ENCODE measurements at regions not wholly inside any gene's neighbourhood (a gene's known extent, or its start where the extent isn't known, plus 50 kb on each side); places are given as distances from the start of the nearest gene placed in this dataset.
A peak's percentile ranks its signal among the peaks of the same experiment; 100 is the strongest.
"Not testable (repeated sequence)": the region's sequence is repeated elsewhere in the genome, so short reads cannot be mapped to it uniquely, and the experiment has no call there.

- not testable (repeated sequence) for DNase-seq
Observed at GRCh38 chr17:20683651-20684229, 104.2 kb downstream of the CDRT15L2 start.

DNA sequence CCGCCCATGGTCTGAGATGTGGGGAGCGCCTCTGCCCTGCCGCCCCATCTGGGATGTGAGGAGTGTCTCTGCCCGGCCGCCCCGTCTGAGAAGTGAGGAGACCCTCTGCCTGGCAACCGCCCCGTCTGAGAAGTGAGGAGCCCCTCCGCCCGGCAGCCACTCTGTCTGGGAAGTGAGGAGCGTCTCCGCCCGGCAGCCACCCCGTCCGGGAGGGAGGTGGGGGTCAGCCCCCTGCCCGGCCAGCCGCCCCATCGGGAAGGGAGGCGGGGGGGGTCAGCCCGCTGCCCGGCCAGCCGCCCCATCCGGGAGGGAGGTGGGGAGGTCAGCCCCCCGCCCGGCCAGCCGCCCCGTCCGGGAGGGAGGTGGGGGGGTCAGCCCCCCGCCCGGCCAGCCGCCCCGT is 105.5 kb downstream of the CDRT15L2 start:
- DNase-seq: not testable (repeated sequence)

- DNase-seq: not testable (repeated sequence)
Observed at GRCh38 chr17:20687584-20687983, 108.1 kb downstream of the CDRT15L2 start.

GRCh38 chr17:20689170-20689749 is 109.7 kb downstream of the CDRT15L2 start:
- not testable (repeated sequence) for DNase-seq

DNA sequence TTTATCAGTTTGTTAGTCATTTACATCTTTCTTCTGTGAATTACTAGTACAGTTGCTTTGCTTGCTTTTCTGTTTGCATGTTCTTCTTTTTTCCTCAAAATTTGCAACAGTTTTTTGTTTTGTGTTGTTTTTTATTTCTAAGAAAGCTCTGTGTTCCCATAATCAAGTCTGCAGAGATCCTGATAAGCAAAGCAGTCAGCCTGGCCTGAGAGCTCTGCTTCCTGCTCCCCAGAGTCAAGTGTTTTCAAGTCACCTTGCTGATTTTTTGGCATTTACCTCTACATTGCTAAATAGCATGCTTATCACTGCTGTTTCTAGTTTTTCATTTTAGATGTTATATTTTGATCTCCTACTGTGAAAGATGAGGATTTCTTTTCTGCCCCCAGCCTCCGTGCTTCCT is 113.2 kb downstream of the CDRT15L2 start:
- not testable (repeated sequence) for DNase-seq

DNA sequence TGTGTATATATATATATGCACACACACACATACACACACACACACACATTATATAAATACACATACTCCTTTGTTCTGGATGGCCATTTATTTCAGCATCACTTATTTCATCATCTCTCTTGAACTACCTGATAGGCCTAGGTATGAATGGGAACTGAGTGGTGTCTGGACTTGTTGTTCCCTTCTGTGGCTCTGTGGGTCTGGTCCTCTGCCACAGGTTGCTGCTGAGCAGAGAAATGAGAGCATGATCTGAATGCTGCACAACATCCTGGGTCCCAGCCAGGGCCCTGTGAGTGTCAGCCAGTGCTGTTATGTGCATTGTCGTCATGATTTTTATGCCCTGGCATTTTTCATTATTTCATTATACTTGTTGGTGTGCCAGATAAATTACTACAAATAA is 116.3 kb downstream of the CDRT15L2 start:
- not testable (repeated sequence) for DNase-seq

GRCh38 chr17:20698463-20699206 is 119.1 kb downstream of the CDRT15L2 start:
- DNase-seq: peak; percentile 35

DNA sequence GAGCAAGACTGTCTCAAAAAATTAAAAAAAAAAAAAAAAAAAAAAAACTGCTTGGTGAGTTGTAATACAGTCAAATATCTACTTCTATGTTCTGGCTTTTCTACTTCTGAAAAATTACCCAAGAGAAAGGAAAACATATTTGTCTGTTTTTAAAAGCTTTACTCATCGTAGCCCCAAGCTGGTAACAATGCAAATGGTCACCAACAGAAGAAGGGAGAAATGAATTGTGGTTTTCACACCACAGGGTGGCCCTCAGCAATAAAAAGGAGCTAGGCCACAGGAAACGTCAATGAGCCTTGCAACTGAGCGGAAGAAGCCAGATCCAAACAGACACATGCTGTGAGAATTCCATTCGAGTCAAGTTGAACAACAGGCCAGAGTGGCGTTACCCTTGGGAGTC is 121.0 kb downstream of the CDRT15L2 start:
- not testable (repeated sequence) for DNase-seq

DNA sequence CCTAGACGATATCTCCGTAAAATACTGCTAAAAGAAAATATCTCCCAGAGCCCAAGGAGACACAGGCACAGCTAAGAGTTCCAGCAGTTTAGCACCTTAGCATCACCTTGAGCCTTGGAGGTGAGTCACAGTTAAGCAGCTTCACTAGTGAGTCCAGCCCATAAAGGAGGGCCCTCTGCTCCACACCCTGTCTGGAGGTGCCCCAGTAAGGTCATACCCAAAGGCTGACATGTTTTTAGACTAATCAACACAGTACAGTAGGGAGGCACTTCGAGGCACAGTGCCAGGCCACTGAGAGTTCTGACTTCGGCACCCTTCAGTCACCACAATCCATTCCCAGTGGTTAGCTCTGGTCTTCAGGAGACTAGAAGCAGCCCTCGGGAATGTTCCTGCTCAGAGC is 121.8 kb downstream of the CDRT15L2 start:
- not testable (repeated sequence) for DNase-seq

- DNase-seq: peak; percentile 9
Observed at GRCh38 chr17:20702692-20703091, 123.2 kb downstream of the CDRT15L2 start.

DNA sequence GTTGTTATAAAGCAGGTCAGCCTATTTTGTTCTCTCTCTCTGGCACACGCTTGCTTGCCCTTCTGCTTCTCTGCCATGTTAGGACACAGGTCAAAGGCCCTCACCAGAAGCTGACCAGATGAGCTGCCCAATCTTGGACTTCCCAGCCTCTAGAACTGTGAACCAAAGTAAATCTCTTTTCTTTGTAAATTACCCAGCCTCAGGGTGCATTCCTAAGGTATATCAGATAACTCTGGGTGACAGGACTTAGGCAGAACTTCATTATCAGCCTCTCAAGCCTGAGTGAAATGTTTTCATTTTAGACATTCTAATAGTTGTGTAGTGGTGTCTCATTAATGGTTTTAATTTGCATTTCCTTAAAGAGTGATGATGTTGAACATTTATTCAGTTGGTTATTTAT is 124.3 kb downstream of the CDRT15L2 start:
- no peak for DNase-seq

- not testable (repeated sequence) for DNase-seq
Observed at GRCh38 chr17:20705186-20705585, 125.7 kb downstream of the CDRT15L2 start.

GRCh38 chr17:20706751-20707373 is 127.3 kb downstream of the CDRT15L2 start:
- DNase-seq: no peak

GRCh38 chr17:20708821-20709220 is 129.3 kb downstream of the CDRT15L2 start:
- not testable (repeated sequence) for DNase-seq

- not testable (repeated sequence) for DNase-seq
Observed at GRCh38 chr17:20716481-20716880, 137.0 kb downstream of the CDRT15L2 start.

- DNase-seq: no peak
Observed at GRCh38 chr17:20721171-20721570, 141.6 kb downstream of the CDRT15L2 start.

DNA sequence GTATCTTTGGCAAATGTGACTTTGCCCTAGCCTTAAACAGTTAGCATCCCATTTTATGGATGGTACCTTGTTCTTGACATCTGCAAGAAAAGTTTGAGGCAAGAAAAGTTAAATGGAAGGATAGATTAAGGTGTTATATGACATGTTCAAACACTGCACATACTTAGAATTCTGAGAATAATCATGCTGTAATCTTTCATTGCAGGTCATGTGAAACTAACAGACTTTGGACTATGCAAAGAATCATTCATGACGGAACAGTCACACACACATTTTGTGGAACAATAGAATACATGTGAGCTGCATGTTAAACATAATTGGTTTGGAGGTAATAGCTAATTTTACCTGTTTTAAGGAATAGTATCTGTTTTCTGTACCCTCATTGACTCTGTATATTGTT is 144.9 kb downstream of the CDRT15L2 start:
- not testable (repeated sequence) for DNase-seq

DNA sequence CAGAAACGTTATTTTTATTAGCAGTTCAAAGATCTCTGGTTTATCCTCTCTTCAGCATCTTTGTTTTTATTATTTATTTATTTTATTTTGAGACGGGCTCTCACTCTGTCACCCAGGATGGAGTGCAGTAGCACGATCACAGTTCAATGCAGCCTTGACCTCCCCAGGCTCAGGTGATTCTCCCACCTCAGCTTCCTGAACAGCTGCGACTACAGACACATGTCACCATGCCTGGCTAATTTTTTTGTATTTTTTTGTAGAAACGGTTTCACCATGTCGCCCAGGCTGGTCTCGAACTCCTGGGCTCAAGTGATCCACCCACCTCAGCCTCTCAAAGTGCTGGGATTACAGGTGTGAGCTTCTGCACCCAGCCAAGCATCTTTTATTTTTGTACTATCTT is 147.7 kb downstream of the CDRT15L2 start:
- DNase-seq: not testable (repeated sequence)

- DNase-seq: no peak
Observed at GRCh38 chr17:20728181-20728580, 148.7 kb downstream of the CDRT15L2 start.

DNA sequence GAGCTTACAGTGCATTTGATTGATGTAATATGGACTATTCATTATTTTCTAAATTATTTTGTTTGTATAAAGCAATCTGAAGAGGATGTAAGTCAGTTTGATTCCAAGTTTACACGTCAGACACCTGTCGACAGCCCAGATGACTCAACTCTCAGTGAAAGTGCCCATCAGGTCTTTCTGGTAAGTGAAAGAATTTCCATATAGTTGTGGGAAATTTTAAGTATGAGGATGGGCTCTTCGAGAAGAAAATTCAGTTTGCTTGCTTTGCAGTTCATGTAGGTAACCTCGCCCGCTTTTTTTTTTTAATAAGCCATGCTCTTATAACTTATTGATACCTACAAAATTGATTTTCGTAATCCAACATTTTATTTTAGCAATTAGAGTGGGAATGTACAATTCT is 151.6 kb downstream of the CDRT15L2 start:
- DNase-seq: not testable (repeated sequence)

GRCh38 chr17:20733923-20734322 is 154.4 kb downstream of the CDRT15L2 start:
- DNase-seq: no peak

GRCh38 chr17:20735796-20736195 is 156.3 kb downstream of the CDRT15L2 start:
- no peak for DNase-seq

DNA sequence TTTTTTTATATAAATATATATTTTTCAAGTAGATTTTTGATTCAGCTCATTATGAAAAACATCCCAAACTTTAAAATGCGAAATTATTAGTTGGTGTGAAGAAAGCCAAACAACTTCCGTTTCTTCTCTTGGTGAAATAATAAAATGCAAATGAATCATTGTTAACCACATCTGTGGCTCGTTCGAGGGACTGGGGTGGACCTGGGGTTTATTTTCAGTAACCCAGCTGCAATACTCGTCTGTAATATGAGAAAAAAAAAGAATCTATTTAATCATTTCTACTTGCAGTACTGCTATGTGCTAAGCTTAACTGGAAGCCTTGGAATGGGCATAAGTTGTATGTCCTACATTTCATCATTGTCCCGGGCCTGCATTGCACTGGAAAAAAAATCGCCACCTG is 158.1 kb downstream of the CDRT15L2 start:
- not testable (repeated sequence) for DNase-seq

DNA sequence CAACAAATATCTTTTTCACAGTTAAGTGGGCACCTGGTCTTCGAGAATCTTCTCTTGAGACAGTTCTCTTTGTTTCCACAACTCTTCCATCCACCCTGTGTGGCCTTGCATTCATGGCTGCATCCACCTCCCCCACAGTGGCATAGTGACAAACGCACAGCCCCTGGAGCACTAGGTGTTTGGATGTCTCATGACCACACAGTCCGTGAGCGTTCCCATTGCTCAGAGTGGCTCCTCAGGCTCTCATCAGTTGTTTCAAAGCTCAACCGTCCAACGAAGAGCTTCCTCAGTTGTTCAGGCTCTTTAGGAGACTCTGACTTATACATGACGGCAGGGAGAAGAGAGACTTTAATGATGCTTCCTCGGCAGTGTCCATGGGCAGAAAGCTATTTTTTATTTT is 191.6 kb downstream of the CDRT15L2 start:
- no peak for DNase-seq
